ENCODE measurements at regions not wholly inside any gene's neighbourhood (a gene's known extent, or its start where the extent isn't known, plus 50 kb on each side); places are given as distances from the start of the nearest gene placed in this dataset.

DNA sequence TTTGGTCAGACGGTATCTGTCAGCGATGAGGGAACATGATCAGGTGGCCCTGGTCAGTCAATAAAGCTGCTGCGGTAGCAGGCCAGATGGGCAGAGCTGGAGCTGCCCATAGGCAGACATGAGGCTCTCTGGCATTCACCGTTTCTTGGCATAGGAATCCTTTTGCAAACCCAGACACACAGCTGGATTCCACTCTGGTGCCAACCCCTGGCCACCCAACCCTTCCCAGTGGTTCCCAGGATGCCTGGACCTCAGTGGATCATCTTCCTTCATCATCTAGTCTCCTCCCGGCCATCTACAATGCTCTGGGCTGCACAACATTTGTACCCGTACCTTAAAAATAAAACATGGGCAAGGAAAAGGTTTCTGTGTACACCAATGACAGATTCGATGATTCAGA, 68.3 kb upstream of the ACTRT2 start:
- peak overlapping the region; percentile 50 for H3K4me3 Mint-ChIP-seq
- peak overlapping the region; percentile 82 for H3K27ac Mint-ChIP-seq
- CTCF ChIA-PET, result interaction anchor here (1.2 kb wide), 1 partner anchor 11 kb away, joined by 3 read pairs; no protein-coding TSS in a partner anchor
- H3K9me3 ChIP-seq (ENCODE audit: control extremely low read depth in 1 of 3, control insufficient read depth in 2 of 3, insufficient read depth in 1 of 3, low read length in 2 of 3), result peaks cover 2 to 63% (median 60%) of the 10 kb centered on the region in 3 donors
- intact Hi-C loops (cut with micrococcal nuclease), result no loop called here
- no peaks in the 10 kb centered on the region for H3K36me3 ChIP-seq (replicated peaks in 1 of 2; ENCODE audit: control extremely low read depth in 1 of 2, control insufficient read depth in 1 of 2, extremely low read depth in 1 of 2, insufficient read depth in 2 of 2, low read length in 1 of 2)
- no peaks in the 10 kb centered on the region for H4K20me1 ChIP-seq (ENCODE audit: control insufficient read depth, insufficient read depth, low read length, poor library complexity, severe bottlenecking)
- H2AFZ ChIP-seq (ENCODE audit: insufficient read depth, low read depth, low read length, poor library complexity, severe bottlenecking), result no peak overlapping the region
- POLR2A ChIA-PET, result no interaction called here
- no peaks in the 10 kb centered on the region for H3K27me3 ChIP-seq (replicated peaks in 1 of 4; ENCODE audit: control extremely low read depth in 1 of 4, control insufficient read depth in 3 of 4, insufficient read depth in 4 of 4, low read length in 3 of 4)
- H3K4me1 Mint-ChIP-seq, result peaks cover 64% of the 10 kb centered on the region
- no peak for ATAC-seq (ENCODE audit: low read depth)
- peak overlapping the region; percentile 2 for H3K4me2 ChIP-seq (replicated peaks; ENCODE audit: low read depth, low read length, poor library complexity, severe bottlenecking)
- H3K27me3 Mint-ChIP-seq, result no peaks in the 10 kb centered on the region
- WGBS (ENCODE audit: insufficient coverage), result 100% methylated on average over 6 of the region's 7 CpGs
- TF ChIP-seq EZH2 (IDR thresholded peaks at IDR 0.05; ENCODE audit: borderline replicate concordance, insufficient read depth, low read depth, low read length, poor library complexity, severe bottlenecking), result no peak
- TF ChIP-seq, protein P1, sequence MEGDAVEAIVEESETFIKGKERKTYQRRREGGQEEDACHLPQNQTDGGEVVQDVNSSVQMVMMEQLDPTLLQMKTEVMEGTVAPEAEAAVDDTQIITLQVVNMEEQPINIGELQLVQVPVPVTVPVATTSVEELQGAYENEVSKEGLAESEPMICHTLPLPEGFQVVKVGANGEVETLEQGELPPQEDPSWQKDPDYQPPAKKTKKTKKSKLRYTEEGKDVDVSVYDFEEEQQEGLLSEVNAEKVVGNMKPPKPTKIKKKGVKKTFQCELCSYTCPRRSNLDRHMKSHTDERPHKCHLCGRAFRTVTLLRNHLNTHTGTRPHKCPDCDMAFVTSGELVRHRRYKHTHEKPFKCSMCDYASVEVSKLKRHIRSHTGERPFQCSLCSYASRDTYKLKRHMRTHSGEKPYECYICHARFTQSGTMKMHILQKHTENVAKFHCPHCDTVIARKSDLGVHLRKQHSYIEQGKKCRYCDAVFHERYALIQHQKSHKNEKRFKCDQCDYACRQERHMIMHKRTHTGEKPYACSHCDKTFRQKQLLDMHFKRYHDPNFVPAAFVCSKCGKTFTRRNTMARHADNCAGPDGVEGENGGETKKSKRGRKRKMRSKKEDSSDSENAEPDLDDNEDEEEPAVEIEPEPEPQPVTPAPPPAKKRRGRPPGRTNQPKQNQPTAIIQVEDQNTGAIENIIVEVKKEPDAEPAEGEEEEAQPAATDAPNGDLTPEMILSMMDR (IDR thresholded peaks at IDR 0.05), result no peak
- peaks cover 40 to 75% of the 10 kb centered on the region in 2 donors for H3K4me1 ChIP-seq (ENCODE audit: control insufficient read depth in 2 of 2, insufficient read depth in 2 of 2, low read length in 2 of 2)
- H3K4me3 ChIP-seq (ENCODE audit: control extremely low read depth in 1 of 5, extremely low read depth in 1 of 5, insufficient read depth in 1 of 5, low read depth in 2 of 5, low read length in 4 of 5), result peak overlapping the region in 1 of 5 experiments; percentile 39
- H3K9me3 Mint-ChIP-seq (ENCODE audit: insufficient read depth), result peaks cover 16% of the 10 kb centered on the region
- H3K27ac ChIP-seq (ENCODE audit: low read length in 2 of 2), result peak overlapping the region; percentile 35 to 69
- H3K79me2 ChIP-seq (ENCODE audit: control insufficient read depth, insufficient read depth, low read length), result no peaks in the 10 kb centered on the region
- no peak for DNase-seq
- H3K9ac ChIP-seq (ENCODE audit: low read length), result peak overlapping the region; percentile 28

DNA sequence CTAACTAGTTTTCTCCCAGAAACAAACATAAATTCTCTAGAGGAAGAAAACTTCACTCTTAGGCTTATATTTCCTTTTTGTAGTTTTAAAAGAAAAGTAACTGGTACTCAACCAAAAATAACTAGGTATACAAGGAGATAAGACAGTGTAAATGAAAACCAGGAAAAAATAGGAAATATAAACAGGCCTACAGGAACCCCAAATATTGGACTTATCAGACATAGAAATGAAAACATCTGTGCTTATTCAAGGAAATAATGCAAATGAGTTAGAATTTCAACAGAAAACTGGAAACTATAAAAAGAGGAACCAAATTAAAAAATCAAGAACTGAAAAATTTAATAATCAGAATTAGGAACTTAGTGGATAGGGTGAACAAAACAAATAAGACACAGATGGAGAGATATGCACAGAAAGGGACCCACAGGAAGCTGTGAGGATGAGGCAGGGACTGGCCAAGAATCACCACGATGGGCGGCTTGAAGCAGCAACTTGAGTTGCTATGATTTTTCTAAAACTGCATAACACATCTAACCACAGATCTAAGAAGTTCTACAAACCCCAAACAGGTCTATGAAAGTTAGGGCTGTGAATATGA, 67.5 kb upstream of the ACTRT2 start:
- peak; percentile 80 for ATAC-seq (ENCODE audit: low read depth)
- DNase-seq, result peak; percentile 64
- Histone ChIP-seq H3K4me1 (ENCODE audit: control insufficient read depth in 2 of 2, insufficient read depth in 2 of 2, low read length in 2 of 2) (peaks cover 38 to 67% of the 10 kb centered on the region in 2 donors), H3K4me3 (ENCODE audit: control extremely low read depth in 1 of 5, extremely low read depth in 1 of 5, insufficient read depth in 1 of 5, low read depth in 2 of 5, low read length in 4 of 5) (peak overlapping the region in 1 of 5 experiments; percentile 39), H3K36me3 (replicated peaks in 1 of 2; ENCODE audit: control extremely low read depth in 1 of 2, control insufficient read depth in 1 of 2, extremely low read depth in 1 of 2, insufficient read depth in 2 of 2, low read length in 1 of 2) (no peaks in the 10 kb centered on the region), H2AFZ (ENCODE audit: insufficient read depth, low read depth, low read length, poor library complexity, severe bottlenecking) (no peak overlapping the region), H3K27ac (ENCODE audit: low read length in 2 of 2) (peak overlapping the region; percentile 52 to 70), H3K4me2 (replicated peaks; ENCODE audit: low read depth, low read length, poor library complexity, severe bottlenecking) (peak overlapping the region; percentile 38), H4K20me1 (ENCODE audit: control insufficient read depth, insufficient read depth, low read length, poor library complexity, severe bottlenecking) (no peaks in the 10 kb centered on the region), H3K27me3 (replicated peaks in 1 of 4; ENCODE audit: control extremely low read depth in 1 of 4, control insufficient read depth in 3 of 4, insufficient read depth in 4 of 4, low read length in 3 of 4) (no peaks in the 10 kb centered on the region), H3K9ac (ENCODE audit: low read length) (no peak overlapping the region), H3K9me3 (ENCODE audit: control extremely low read depth in 1 of 3, control insufficient read depth in 2 of 3, insufficient read depth in 1 of 3, low read length in 2 of 3) (peaks cover 2 to 65% (median 60%) of the 10 kb centered on the region in 3 donors), H3K79me2 (ENCODE audit: control insufficient read depth, insufficient read depth, low read length) (no peaks in the 10 kb centered on the region)
- Mint-ChIP-seq H3K4me1 (peaks cover 62% of the 10 kb centered on the region), H3K27me3 (no peaks in the 10 kb centered on the region), H3K27ac (peak overlapping the region; percentile 86), H3K9me3 (ENCODE audit: insufficient read depth) (peaks cover 16% of the 10 kb centered on the region), H3K4me3 (peak overlapping the region; percentile 49)
- intact Hi-C loops (cut with micrococcal nuclease), result no loop called here
- TF ChIP-seq, protein P1 (IDR thresholded peaks at IDR 0.05), result no peak
- no peak for TF ChIP-seq EZH2 (IDR thresholded peaks at IDR 0.05; ENCODE audit: borderline replicate concordance, insufficient read depth, low read depth, low read length, poor library complexity, severe bottlenecking)
- CTCF ChIA-PET, result no interaction called here
- POLR2A ChIA-PET, result no interaction called here
- no CpG with 5 or more reads among the region's 2 CpGs for WGBS (ENCODE audit: insufficient coverage)
